ENCODE measurements at regions not wholly inside any gene's neighbourhood (a gene's known extent, or its start where the extent isn't known, plus 50 kb on each side); places are given as distances from the start of the nearest gene placed in this dataset.

- no peak for TF ChIP-seq ZNF280D (tag by site-specific recombination; IDR thresholded peaks at IDR 0.05)
- TF ChIP-seq ZNF596 (tag by site-specific recombination; IDR thresholded peaks at IDR 0.05): no peak
- TF ChIP-seq, protein P1, sequence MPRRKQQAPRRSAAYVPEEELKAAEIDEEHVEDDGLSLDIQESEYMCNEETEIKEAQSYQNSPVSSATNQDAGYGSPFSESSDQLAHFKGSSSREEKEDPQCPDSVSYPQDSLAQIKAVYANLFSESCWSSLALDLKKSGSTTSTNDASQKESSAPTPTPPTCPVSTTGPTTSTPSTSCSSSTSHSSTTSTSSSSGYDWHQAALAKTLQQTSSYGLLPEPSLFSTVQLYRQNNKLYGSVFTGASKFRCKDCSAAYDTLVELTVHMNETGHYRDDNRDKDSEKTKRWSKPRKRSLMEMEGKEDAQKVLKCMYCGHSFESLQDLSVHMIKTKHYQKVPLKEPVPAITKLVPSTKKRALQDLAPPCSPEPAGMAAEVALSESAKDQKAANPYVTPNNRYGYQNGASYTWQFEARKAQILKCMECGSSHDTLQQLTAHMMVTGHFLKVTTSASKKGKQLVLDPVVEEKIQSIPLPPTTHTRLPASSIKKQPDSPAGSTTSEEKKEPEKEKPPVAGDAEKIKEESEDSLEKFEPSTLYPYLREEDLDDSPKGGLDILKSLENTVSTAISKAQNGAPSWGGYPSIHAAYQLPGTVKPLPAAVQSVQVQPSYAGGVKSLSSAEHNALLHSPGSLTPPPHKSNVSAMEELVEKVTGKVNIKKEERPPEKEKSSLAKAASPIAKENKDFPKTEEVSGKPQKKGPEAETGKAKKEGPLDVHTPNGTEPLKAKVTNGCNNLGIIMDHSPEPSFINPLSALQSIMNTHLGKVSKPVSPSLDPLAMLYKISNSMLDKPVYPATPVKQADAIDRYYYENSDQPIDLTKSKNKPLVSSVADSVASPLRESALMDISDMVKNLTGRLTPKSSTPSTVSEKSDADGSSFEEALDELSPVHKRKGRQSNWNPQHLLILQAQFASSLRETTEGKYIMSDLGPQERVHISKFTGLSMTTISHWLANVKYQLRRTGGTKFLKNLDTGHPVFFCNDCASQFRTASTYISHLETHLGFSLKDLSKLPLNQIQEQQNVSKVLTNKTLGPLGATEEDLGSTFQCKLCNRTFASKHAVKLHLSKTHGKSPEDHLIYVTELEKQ (tag by site-specific recombination; IDR thresholded peaks at IDR 0.05; ENCODE audit: borderline replicate concordance): no peak
- TF ChIP-seq ZBTB8A (tag by site-specific recombination; IDR thresholded peaks at IDR 0.05): no peak
- TF ChIP-seq ZNF416 (tag by site-specific recombination; IDR thresholded peaks at IDR 0.05): no peak
These were observed 278.2 kb upstream of the GATB start (continued) for GRCh38 chr4:152039023-152039481.

- H3K4me1 ChIP-seq (ENCODE audit: control insufficient read depth, insufficient read depth, low read length): no peaks in the 10 kb centered on the region
- POLR2A ChIA-PET: no interaction called here
- CTCF ChIA-PET: interaction anchor here (0.6 kb wide), 1 partner anchor 9 kb away, joined by 3 read pairs; no protein-coding TSS in a partner anchor
- H3K36me3 ChIP-seq (ENCODE audit: control insufficient read depth in 2 of 2, insufficient read depth in 1 of 2, low read length in 2 of 2): no peaks in the 10 kb centered on the region
- no peak overlapping the region for H3K4me3 ChIP-seq (ENCODE audit: low read depth, low read length)
- H3K27ac ChIP-seq (ENCODE audit: extremely low read depth, low read depth, low read length): no peak overlapping the region
- H3K9me3 ChIP-seq (ENCODE audit: control insufficient read depth, insufficient read depth, low read depth, low read length): no peaks in the 10 kb centered on the region
- no peak for TF ChIP-seq ZBTB20 (tag by site-specific recombination; IDR thresholded peaks at IDR 0.05)
- no peak for TF ChIP-seq ZBTB21 (tag by site-specific recombination; IDR thresholded peaks at IDR 0.05)
- TF ChIP-seq, protein P2, sequence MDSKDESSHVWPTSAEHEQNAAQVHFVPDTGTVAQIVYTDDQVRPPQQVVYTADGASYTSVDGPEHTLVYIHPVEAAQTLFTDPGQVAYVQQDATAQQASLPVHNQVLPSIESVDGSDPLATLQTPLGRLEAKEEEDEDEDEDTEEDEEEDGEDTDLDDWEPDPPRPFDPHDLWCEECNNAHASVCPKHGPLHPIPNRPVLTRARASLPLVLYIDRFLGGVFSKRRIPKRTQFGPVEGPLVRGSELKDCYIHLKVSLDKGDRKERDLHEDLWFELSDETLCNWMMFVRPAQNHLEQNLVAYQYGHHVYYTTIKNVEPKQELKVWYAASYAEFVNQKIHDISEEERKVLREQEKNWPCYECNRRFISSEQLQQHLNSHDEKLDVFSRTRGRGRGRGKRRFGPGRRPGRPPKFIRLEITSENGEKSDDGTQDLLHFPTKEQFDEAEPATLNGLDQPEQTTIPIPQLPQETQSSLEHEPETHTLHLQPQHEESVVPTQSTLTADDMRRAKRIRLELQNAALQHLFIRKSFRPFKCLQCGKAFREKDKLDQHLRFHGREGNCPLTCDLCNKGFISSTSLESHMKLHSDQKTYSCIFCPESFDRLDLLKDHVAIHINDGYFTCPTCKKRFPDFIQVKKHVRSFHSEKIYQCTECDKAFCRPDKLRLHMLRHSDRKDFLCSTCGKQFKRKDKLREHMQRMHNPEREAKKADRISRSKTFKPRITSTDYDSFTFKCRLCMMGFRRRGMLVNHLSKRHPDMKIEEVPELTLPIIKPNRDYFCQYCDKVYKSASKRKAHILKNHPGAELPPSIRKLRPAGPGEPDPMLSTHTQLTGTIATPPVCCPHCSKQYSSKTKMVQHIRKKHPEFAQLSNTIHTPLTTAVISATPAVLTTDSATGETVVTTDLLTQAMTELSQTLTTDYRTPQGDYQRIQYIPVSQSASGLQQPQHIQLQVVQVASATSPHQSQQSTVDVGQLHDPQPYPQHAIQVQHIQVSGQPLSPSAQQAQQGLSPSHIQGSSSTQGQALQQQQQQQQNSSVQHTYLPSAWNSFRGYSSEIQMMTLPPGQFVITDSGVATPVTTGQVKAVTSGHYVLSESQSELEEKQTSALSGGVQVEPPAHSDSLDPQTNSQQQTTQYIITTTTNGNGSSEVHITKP (tag by site-specific recombination; IDR thresholded peaks at IDR 0.05): no peak
- no peak for TF ChIP-seq ZNF776 (tag by site-specific recombination; IDR thresholded peaks at IDR 0.05; ENCODE audit: borderline replicate concordance)
- TF ChIP-seq IKZF3 (tag by site-specific recombination; IDR thresholded peaks at IDR 0.05): no peak
- TF ChIP-seq ZNF529 (tag by site-specific recombination; IDR thresholded peaks at IDR 0.05; ENCODE audit: insufficient replicate concordance): no peak
- no peak for TF ChIP-seq ZNF792 (tag by site-specific recombination; IDR thresholded peaks at IDR 0.05)
- no peak for TF ChIP-seq ZNF830 (tag by site-specific recombination; IDR thresholded peaks at IDR 0.05; ENCODE audit: low read depth)
- no peak for TF ChIP-seq PATZ1 (tag by site-specific recombination; IDR thresholded peaks at IDR 0.05)
- no peak for TF ChIP-seq ZBTB10 (tag by site-specific recombination; IDR thresholded peaks at IDR 0.05)
- TF ChIP-seq ZNF292 (tag by site-specific recombination; IDR thresholded peaks at IDR 0.05; ENCODE audit: borderline replicate concordance, low read depth): no peak
- TF ChIP-seq ZNF223 (tag by site-specific recombination; IDR thresholded peaks at IDR 0.05): no peak
- no peak for TF ChIP-seq ZNF112 (tag by site-specific recombination; IDR thresholded peaks at IDR 0.05)
- TF ChIP-seq ZNF488 (tag by site-specific recombination; IDR thresholded peaks at IDR 0.05): no peak
These were observed 277.4 kb upstream of the GATB start for GRCh38 chr4:152038238-152038637.
